Mesothelial cell of epicardium (in vitro differentiated cells): ENCODE measurements at regions not wholly inside any gene's neighbourhood (a gene's known extent, or its start where the extent isn't known, plus 50 kb on each side); places are given as distances from the start of the nearest gene placed in this dataset.

ENCODE experiments used
- DNase-seq, 2 experiments: peaks; one replicate each; pipeline ENCODE4 v3.0.0; 2021; ENCODE audit warnings: low spot score in 2 of 2; ENCODE audit not compliant: unreplicated experiment in 2 of 2
- H3K27ac Mint-ChIP-seq: 2 replicates; pipeline ENCODE4 v1.8.0; 2021; ENCODE audit warnings: mixed read lengths
- H3K27me3 Mint-ChIP-seq: 2 replicates; pipeline ENCODE4 v1.8.0; 2021; ENCODE audit warnings: low read depth, mixed read lengths
- H3K36me3 Mint-ChIP-seq: 2 replicates; pipeline ENCODE4 v1.8.0; 2021; ENCODE audit warnings: mixed read lengths
- H3K4me1 Mint-ChIP-seq: 2 replicates; pipeline ENCODE4 v1.8.0; 2021; ENCODE audit warnings: mixed read lengths
- H3K4me3 Mint-ChIP-seq: 2 replicates; pipeline ENCODE4 v1.8.0; 2021; ENCODE audit warnings: mild to moderate bottlenecking, moderate library complexity, mixed read lengths
- H3K9me3 Mint-ChIP-seq: 2 replicates; pipeline ENCODE4 v1.8.0; 2021; ENCODE audit warnings: mixed read lengths
- CTCF ChIP-seq: fragments of 200-600 bp; sonication (generic); IDR thresholded peaks from one replicate; pipeline ENCODE4 v1.5.0; 2021; ENCODE audit warnings: antibody characterized with exemption; ENCODE audit not compliant: unreplicated experiment

GRCh38 chr7:94176694-94177200, 172.6 kb upstream of the BET1 start:
- no peak overlapping the region for H3K4me3 Mint-ChIP-seq
- no peak for TF ChIP-seq CTCF
- peak overlapping the region; percentile 22 for H3K27ac Mint-ChIP-seq
- no peaks in the 10 kb centered on the region for H3K27me3 Mint-ChIP-seq
- no peak for DNase-seq
- H3K9me3 Mint-ChIP-seq, result peaks cover 3% of the 10 kb centered on the region
- peaks cover 5% of the 10 kb centered on the region for H3K4me1 Mint-ChIP-seq
- no peaks in the 10 kb centered on the region for H3K36me3 Mint-ChIP-seq

GRCh38 chr7:94177441-94177840, 173.3 kb upstream of the BET1 start:
- H3K36me3 Mint-ChIP-seq, result no peaks in the 10 kb centered on the region
- H3K27me3 Mint-ChIP-seq, result no peaks in the 10 kb centered on the region
- no peak for DNase-seq
- H3K4me1 Mint-ChIP-seq, result peaks cover 5% of the 10 kb centered on the region
- peaks cover 3% of the 10 kb centered on the region for H3K9me3 Mint-ChIP-seq
- H3K27ac Mint-ChIP-seq, result no peak overlapping the region
- no peak overlapping the region for H3K4me3 Mint-ChIP-seq
- no peak for TF ChIP-seq CTCF

DNA sequence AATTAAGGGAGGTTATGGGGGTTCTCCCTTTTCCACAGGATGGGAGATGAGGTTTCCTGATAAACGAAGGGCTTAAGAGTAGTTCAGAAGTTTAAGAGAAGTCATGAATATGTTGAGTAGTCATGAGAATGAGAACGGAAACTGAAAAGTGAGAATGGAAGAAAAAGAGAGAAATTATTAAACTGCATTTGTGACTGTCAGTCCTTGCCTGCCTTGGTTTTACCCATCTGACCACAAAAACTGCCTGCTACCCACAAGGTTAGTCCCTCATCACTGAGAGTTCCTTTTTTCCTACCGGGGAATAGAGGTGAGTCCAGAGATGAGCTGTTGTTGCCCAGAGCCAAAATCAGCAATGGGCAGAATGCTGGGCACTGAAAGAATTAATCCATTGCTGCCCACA, 174.1 kb upstream of the BET1 start:
- Mint-ChIP-seq H3K27ac (no peak overlapping the region), H3K4me3 (no peak overlapping the region), H3K27me3 (no peaks in the 10 kb centered on the region), H3K9me3 (peaks cover 3% of the 10 kb centered on the region), H3K36me3 (no peaks in the 10 kb centered on the region), H3K4me1 (peaks cover 7% of the 10 kb centered on the region)
- no peak for DNase-seq
- TF ChIP-seq CTCF, result no peak

- no peaks in the 10 kb centered on the region for H3K27me3 Mint-ChIP-seq
- peaks cover 3% of the 10 kb centered on the region for H3K9me3 Mint-ChIP-seq
- no peak overlapping the region for H3K27ac Mint-ChIP-seq
- no peak for DNase-seq
- no peaks in the 10 kb centered on the region for H3K36me3 Mint-ChIP-seq
- H3K4me3 Mint-ChIP-seq, result no peak overlapping the region
- no peak for TF ChIP-seq CTCF
- H3K4me1 Mint-ChIP-seq, result peaks cover 14% of the 10 kb centered on the region
These were observed 175.3 kb upstream of the BET1 start for GRCh38 chr7:94179466-94179865.

DNA sequence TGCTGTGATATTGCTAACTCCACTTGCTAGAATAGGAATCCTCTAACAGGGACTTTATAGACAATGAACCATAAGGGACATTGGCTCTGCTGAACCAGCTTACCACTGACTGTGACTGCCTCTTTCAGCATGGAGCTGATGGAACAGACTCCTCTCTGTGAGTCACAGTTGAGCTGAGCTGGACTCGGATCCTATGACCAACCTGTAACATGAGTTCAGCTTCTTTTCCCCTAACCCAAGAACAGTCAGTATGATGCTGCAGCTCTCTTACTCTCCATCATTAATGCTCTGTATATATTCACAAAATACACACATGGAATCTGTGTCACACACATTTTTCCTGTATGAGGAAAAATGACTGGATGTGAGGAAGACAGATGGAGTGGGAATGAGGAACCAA, 177.9 kb upstream of the BET1 start:
- no peak for TF ChIP-seq CTCF
- peaks cover 15% of the 10 kb centered on the region for H3K9me3 Mint-ChIP-seq
- H3K36me3 Mint-ChIP-seq, result no peaks in the 10 kb centered on the region
- no peak for DNase-seq
- H3K4me3 Mint-ChIP-seq, result no peak overlapping the region
- no peaks in the 10 kb centered on the region for H3K27me3 Mint-ChIP-seq
- peaks cover 10% of the 10 kb centered on the region for H3K4me1 Mint-ChIP-seq
- H3K27ac Mint-ChIP-seq, result no peak overlapping the region

DNA sequence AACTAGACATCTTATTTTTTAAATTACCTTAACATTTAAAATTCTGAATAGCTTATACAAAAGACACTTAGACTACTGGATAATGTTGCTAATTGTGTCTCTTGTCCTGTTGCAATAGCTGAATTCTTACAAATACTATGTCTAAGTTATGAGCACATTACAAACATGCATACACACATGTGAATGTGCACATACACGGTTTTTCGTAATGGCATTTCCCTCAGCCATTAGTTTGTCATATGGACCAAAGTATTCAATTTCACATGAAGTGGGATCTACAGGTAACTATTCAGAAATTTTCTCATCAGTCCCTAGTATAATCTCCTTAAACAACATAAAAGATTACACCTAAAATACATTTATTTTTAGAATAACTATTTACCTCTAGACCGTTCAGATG, 178.6 kb upstream of the BET1 start:
- Mint-ChIP-seq H3K27ac (peak overlapping the region; percentile 90), H3K4me3 (no peak overlapping the region), H3K4me1 (peaks cover 9% of the 10 kb centered on the region), H3K27me3 (no peaks in the 10 kb centered on the region), H3K36me3 (no peaks in the 10 kb centered on the region), H3K9me3 (peaks cover 22% of the 10 kb centered on the region)
- no peak for DNase-seq
- no peak for TF ChIP-seq CTCF
